DMS53 treated with DMSO at 0.1 percent for 48 hours (cell line): ENCODE measurements at regions not wholly inside any gene's neighbourhood (a gene's known extent, or its start where the extent isn't known, plus 50 kb on each side); places are given as distances from the start of the nearest gene placed in this dataset.
"Not testable (repeated sequence)": the region's sequence is repeated elsewhere in the genome, so short reads cannot be mapped to it uniquely, and the experiment has no call there.

Experiments
- DNase-seq: peaks from one replicate; lab custom pipeline; 2025; ENCODE audit not compliant: unreplicated experiment; lab: John Stamatoyannopoulos, UW

- DNase-seq: no peak
These were observed 151.2 kb downstream of the SLITRK1 start for GRCh38 chr13:83731113-83731512.

GRCh38 chr13:83730674-83731073 lies 151.6 kb downstream of the SLITRK1 start:
- DNase-seq: no peak

- DNase-seq: no peak
These were observed 159.8 kb downstream of the SLITRK1 start for GRCh38 chr13:83722443-83722842.

DNA sequence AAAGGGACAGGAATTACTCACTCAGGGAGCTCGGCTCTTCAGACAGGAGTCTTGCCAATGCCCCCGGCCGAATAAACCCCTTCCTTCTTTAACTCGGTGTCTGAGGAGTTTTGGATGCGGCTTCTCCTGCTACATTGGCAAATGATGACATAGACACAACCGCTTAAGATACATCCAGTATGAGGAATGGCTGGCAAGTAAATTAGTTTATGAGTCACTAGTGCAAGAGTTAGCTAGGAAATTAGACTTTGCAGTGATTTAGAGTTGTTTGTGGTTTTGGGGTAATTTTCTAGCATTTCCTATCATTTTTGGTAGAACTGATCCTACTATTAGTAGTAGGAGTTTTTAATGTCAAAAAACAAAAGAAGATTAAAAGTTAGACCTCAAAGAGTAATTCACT lies 166.2 kb downstream of the SLITRK1 start:
- no peak for DNase-seq

DNA sequence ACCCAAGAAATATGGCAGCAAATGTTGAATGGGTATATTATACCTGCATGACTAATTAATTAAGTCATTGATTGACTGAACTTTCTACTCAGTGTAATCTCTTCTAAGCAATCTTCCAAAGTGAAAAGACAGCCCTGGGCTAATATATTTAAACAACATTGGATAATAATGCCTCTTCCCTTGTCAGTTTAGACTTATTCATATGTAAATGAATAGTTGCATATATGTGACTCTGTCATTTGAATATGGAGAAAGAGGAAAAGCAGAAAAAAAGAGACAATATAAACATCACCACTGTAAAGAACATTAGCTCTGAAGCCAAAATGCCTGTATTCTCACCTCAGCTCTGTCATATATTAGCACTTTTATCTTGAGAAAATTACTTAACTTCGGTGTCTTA lies 168.0 kb downstream of the SLITRK1 start:
- DNase-seq: no peak

- no peak for DNase-seq
These were observed 172.2 kb downstream of the SLITRK1 start for GRCh38 chr13:83710133-83710515.

GRCh38 chr13:83709426-83710132 lies 172.7 kb downstream of the SLITRK1 start:
- DNase-seq: no peak

DNA sequence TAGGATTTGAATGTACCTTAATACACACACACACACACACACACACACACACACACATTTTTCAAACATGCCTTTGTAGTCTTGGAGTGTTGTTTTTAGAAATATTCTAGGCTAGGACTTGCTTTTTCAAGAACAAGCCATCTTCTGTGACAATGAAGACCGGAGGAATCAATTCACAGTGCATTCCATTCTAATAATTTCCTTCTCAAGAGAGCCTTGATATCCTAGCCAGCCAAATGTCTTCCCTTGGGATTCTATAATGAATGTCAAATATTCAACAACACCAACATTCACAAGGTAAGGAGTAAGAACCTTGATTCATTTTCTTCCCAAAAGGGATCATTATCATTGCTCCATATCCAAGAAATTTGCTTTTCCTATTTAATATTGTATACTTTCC lies 180.3 kb downstream of the SLITRK1 start:
- DNase-seq: no peak

- DNase-seq: no peak
These were observed 189.5 kb downstream of the SLITRK1 start for GRCh38 chr13:83692800-83693199.

DNA sequence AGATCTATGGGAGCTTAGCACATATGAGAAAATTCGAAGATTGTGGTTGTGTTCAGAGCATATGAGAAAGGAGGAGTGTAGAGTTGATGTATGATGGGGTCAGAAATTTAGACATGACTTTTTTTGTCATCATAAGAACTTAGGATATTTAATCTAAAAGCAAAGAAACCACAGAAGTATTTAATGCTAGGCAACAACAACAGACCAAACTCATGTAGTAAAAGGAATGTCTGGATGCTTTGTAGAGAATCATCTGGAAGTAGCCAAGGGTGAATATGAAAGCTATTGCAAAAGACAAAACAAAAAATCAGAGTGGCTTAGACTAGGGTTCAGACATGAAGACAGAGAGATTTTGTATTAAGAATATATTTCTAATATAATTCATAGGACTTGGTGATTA lies 190.3 kb downstream of the SLITRK1 start:
- no peak for DNase-seq

DNA sequence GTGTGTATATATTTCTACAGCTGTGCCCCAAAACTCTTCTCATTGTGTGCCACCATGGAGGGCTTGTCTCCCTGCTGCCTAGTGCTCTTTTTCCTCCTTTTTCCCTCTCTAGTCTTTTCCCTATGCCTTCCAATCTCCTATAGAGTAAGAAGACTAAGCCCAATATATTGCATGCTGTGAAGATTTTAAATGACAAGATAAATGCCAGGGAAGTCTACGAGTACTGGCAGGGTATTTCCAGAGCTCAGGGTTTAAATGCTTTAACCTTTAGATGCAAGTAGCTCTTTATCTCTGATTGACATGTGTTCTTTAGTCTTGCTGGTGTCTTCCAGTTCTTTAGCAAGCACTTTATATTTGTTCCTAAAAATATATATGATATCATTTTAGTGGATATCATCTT lies 200.7 kb downstream of the SLITRK1 start:
- DNase-seq: no peak

GRCh38 chr13:83677985-83678384 lies 204.3 kb downstream of the SLITRK1 start:
- DNase-seq: no peak

DNA sequence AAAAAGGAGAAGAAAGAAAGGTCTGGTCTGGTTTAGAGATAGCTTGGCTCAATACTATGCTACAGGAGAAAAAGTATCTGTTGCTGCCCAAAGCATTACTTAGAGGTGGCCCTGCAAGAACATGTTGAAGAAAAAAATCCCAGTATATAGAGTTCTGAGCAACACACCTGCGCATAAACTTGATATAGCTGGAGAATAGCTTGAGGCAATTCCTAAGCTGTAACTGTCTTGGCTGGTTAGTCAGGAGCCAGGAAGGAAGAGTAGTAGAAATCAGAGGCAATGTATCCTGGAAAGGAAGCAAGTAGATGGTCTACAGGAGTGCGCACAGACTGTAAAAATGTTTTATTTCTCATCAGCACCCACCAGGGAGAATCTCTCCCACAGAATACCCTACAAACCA lies 209.7 kb downstream of the SLITRK1 start:
- DNase-seq: no peak

DNA sequence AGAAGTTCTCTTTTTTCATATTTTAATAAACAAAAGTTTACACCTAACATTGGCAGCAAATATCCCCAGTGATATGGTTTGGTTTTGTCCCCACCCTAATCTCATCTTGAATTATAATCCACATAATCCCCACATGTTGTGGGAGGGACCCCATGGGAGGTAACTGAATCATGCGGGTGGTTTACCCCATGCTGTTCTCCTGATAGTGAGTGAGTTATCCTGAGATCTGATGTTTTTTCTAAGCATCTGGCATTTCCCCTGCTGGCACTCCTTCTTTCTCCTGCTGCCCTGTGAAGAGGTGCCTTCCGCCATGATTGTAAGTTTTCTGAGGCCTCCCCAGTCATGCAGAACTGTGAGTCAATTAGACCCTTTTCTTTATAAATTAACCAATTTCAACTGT lies 214.7 kb downstream of the SLITRK1 start:
- no peak for DNase-seq

DNA sequence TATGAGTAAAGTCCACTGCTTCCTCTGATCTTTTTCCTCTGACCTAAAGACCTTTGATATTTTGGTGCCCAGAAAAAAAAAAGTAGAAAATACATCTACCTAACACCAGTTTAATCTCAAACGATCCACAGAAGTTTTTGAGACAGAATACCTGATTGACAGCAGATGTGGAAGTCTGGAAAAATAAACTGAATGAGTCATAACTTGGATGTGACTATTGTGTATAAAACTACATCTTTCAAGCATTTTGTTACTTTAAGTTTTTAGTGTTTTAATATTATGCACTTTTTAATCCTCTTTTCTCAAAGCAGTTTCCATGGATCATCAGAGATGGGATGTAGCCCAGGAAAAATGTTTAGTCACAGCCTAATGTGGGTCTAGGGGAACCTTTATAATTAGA lies 216.1 kb downstream of the SLITRK1 start:
- DNase-seq: no peak

DNA sequence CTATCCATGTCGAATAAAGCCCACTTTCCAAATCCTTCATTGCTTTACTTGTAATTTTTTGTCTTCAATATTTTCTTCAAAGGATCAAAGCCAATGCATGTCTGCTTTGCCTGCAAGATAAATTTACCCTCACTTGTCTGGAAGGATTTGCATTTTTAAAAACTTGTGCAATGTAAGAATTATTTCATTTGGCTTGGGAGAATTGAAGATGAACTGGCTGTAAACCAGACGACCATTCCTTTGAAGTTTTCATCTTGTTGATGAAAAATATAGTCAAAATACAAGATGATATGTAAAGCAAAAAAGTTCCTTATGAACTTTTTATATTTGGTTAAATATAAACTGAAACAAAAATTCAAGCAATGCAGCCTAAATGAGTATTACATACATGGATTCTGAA lies 225.0 kb downstream of the SLITRK1 start:
- DNase-seq: no peak

DNA sequence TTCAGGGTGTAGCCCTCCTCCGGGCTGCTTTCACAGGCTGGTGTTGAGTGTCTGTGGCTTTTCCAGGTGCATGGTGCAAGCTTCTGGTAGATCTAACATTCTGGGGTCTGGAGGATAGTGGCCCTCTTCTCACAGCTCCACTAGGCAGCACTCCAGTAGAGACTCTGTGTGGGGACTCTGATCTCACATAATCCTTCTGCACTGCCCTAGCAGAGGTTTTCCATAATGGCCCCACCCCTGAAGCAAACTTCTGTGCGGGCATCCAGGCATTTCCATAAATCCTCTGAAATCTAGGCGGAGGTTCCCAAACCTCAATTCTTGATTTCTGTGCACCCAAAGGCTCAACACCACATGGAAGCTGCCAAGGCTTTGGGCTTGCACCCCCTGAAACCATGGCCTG lies 239.7 kb downstream of the SLITRK1 start:
- DNase-seq: not testable (repeated sequence)

DNA sequence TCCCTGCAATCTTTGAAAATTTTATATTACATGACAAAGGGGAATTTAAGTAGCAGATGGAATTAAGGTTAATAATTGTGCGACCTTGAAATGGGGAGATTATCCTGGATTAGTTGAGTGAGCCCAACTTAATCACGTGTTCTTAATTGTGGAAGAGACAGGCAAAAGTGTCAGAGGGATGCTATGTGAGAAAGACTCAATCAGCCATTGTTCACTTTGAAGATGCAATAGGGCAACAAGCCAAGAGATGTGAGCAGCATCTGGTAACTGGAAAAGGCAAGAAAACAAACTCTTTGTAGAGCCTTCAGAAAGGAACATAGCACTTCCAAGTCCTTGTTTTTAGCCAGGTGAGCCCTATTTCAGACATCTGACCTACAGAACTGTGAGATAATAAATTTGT lies 247.7 kb downstream of the SLITRK1 start:
- DNase-seq: no peak

DNA sequence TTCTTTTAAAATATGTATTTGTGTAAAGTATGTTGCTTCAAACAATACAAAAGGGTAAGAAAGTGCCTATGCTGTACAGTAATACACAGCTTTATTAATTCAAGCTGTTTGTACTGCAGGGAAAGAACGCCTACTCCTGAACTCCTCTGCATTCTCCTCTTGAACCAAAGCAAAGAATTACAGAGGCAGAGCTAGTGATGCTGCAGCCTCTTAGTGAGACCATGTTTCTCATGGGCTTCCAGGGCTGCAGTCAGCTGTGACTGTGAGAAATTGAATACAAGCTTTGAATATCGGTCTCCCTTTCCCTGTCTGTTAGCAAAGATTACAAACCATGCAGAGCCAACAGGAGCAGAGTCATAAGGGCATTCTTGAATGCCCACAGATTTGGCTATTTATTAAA lies 248.5 kb downstream of the SLITRK1 start:
- DNase-seq: no peak

DNA sequence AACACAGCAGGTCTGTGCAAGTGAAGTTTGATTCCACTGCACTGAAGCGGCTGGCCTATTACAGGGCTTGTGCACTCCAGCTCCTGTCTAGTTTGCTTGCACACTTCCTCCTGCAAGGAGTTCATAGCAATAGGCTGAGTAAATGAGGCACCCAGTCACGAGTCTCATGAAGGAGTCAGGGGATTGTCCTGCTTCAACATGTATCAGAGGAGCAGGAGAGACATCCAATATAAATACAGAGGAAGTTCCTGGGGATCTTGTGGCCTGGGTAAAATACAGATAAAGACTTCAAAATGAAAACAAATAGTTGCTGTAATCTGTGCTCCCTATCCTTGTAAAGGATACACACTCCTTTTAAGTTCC lies 259.9 kb downstream of the SLITRK1 start:
- DNase-seq: no peak

- no peak for DNase-seq
These were observed 260.4 kb downstream of the SLITRK1 start for GRCh38 chr13:83621765-83622421.

- DNase-seq: no peak
These were observed 261.6 kb downstream of the SLITRK1 start for GRCh38 chr13:83620530-83621220.
